PC-3 (cell line): ENCODE measurements at regions not wholly inside any gene's neighbourhood (a gene's known extent, or its start where the extent isn't known, plus 50 kb on each side); places are given as distances from the start of the nearest gene placed in this dataset.

Experiments used
- ATAC-seq: fragments of 200-7000 bp; cut with Tn5 transposase; 2 replicates; pipeline ENCODE4 v1.9.1; 2020; ENCODE audit warnings: mild to moderate bottlenecking, moderate library complexity
- BruUV-seq: library from RNA; stranded (reverse); fragments of 400-500 nt; replicated peaks from 2 replicates; lab custom pipeline; 2021; lab: Mats Ljungman, UMichigan
- CTCF ChIA-PET: fragments of 300-600 bp; sonication (Branson Sonifier 250); formaldehyde crosslinking; loops from one replicate; lab custom pipeline; 2022; ENCODE audit warnings: antibody characterized with exemption; lab: Charles Lee
- POLR2A ChIA-PET: fragments of 300-600 bp; sonication (Branson Sonifier 250); formaldehyde crosslinking; loops from one replicate; lab custom pipeline; 2022; ENCODE audit warnings: antibody characterized with exemption; ENCODE audit not compliant: unreplicated experiment; lab: Charles Lee
- DNase-seq: peaks from one replicate; pipeline ENCODE4 v3.0.0-alpha.2; 2015
- H2AFZ ChIP-seq: fragments of 300-600 bp; sonication (generic); 2 replicates; pipeline ENCODE4 v1.6.0; 2016; ENCODE audit warnings: antibody characterized with exemption, low read length
- H3F3A ChIP-seq: fragments of 300-600 bp; sonication (generic); one replicate; pipeline ENCODE4 v1.6.0; 2017; ENCODE audit warnings: antibody characterized with exemption, low read length, control low read depth, mild to moderate bottlenecking; ENCODE audit not compliant: unreplicated experiment
- H3K27ac ChIP-seq: fragments of 300-600 bp; sonication (generic); 2 replicates; pipeline ENCODE4 v1.5.1; 2016; ENCODE audit warnings: mild to moderate bottlenecking, low read length
- H3K27me3 ChIP-seq: fragments of 300-600 bp; sonication (generic); 2 replicates; pipeline ENCODE4 v1.6.1; 2016; ENCODE audit warnings: low read length, mixed read lengths
- H3K36me3 ChIP-seq: fragments of 300-600 bp; sonication (generic); 2 replicates; pipeline ENCODE4 v1.6.1; 2016; ENCODE audit warnings: low read depth, mixed run types, low read length, mixed read lengths
- H3K4me1 ChIP-seq: fragments of 300-600 bp; sonication (generic); 2 replicates; pipeline ENCODE4 v1.5.1; 2016; ENCODE audit warnings: low read length; ENCODE audit not compliant: insufficient read depth
- H3K4me2 ChIP-seq: fragments of 300-600 bp; sonication (generic); 2 replicates; pipeline ENCODE4 v1.6.0; 2016; ENCODE audit warnings: low read length
- H3K4me3 ChIP-seq: fragments of 300-600 bp; sonication (generic); 2 replicates; pipeline ENCODE4 v1.5.1; 2016; ENCODE audit warnings: mild to moderate bottlenecking, low read length, mixed read lengths
- H3K79me2 ChIP-seq: fragments of 300-600 bp; sonication (generic); 2 replicates; pipeline ENCODE4 v1.6.1; 2017; ENCODE audit warnings: low read length, mixed read lengths
- H3K9ac ChIP-seq: fragments of 300-600 bp; sonication (generic); 2 replicates; pipeline ENCODE4 v1.6.0; 2016; ENCODE audit warnings: mild to moderate bottlenecking, low read length
- H3K9me2 ChIP-seq: fragments of 300-600 bp; sonication (generic); replicated peaks from 2 replicates; pipeline ENCODE4 v1.6.1; 2016; ENCODE audit warnings: mixed run types, low read length, mixed read lengths
- H3K9me3 ChIP-seq: fragments of 300-600 bp; sonication (generic); 2 replicates; pipeline ENCODE4 v1.6.1; 2016; ENCODE audit warnings: low read length, mixed read lengths
- H4K20me1 ChIP-seq: fragments of 300-600 bp; sonication (generic); 2 replicates; pipeline ENCODE4 v1.6.1; 2016; ENCODE audit warnings: low read length, mixed read lengths
- EZH2 ChIP-seq: fragments of 300-600 bp; sonication (generic); IDR thresholded peaks from one replicate; pipeline ENCODE4 v1.6.1; 2017; ENCODE audit warnings: antibody characterized with exemption, mild to moderate bottlenecking, low read length; ENCODE audit not compliant: unreplicated experiment
- EZH2phosphoT487 ChIP-seq: fragments of 300-600 bp; sonication (generic); IDR thresholded peaks from 2 replicates; pipeline ENCODE4 v1.6.1; 2018; ENCODE audit warnings: mild to moderate bottlenecking, antibody characterized with exemption, low read length, borderline replicate concordance
- intact Hi-C: fragments of 100-400 bp; cut with micrococcal nuclease; formaldehyde crosslinking; loops from 2 replicates; pipeline ENCODE4 v1.9.0; 2023
- TF ChIP-seq, protein P1 (sequence below): fragments of 300-600 bp; sonication (generic); conservative IDR thresholded peaks from 2 replicates; pipeline ENCODE4 v1.5.1; 2017; ENCODE audit warnings: antibody characterized with exemption, low read depth, mild to moderate bottlenecking, low read length

DNA sequence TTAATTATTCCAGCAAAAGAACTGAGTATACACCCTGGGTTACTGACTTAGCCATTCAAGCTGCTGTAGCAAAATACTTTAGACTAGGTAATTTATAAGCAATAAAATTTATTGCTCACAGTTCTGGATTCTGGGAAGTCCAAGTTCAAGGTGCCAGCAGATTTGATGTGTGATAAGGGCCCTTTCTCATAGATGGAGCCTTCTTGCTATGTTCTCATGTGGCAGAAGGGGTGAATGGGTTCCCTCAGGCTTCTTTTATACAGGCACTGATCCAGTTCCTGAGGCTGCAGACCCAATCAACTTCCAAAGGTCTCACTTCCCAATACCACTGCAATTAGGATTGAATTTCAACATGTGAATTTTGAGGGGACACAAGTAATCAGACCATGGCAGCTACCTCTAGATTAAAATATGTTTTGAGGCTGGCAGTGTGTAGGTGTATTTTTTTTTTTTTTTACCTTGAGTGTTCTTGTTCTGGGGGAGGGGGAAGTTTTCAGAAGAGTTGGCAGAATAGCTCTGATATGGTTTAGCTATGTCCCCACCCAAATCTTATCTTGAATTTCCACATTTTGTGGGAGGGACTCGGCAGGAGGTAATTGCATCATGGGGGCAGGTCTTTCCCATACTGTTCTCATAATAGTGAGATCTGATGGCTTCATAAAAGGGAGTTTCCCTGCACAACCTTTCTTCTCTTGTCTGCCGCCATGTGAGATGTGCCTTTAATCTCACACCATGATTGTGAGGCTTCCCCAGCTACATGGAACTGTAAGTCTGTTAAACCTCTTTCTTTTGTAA lies 178.2 kb downstream of the RASSF9 start:
- no peaks in the 10 kb centered on the region for H3K79me2 ChIP-seq
- no peaks in the 10 kb centered on the region for H4K20me1 ChIP-seq
- H3K9me2 ChIP-seq, result no peaks in the 10 kb centered on the region
- H3K36me3 ChIP-seq, result no peaks in the 10 kb centered on the region
- intact Hi-C loops, result no loop called here
- no peak overlapping the region for H2AFZ ChIP-seq
- CTCF ChIA-PET, result no interaction called here
- no peaks in the 10 kb centered on the region for H3K4me1 ChIP-seq
- POLR2A ChIA-PET, result no interaction called here
- no peak for TF ChIP-seq EZH2phosphoT487
- no peak for TF ChIP-seq EZH2
- TF ChIP-seq, protein P1, sequence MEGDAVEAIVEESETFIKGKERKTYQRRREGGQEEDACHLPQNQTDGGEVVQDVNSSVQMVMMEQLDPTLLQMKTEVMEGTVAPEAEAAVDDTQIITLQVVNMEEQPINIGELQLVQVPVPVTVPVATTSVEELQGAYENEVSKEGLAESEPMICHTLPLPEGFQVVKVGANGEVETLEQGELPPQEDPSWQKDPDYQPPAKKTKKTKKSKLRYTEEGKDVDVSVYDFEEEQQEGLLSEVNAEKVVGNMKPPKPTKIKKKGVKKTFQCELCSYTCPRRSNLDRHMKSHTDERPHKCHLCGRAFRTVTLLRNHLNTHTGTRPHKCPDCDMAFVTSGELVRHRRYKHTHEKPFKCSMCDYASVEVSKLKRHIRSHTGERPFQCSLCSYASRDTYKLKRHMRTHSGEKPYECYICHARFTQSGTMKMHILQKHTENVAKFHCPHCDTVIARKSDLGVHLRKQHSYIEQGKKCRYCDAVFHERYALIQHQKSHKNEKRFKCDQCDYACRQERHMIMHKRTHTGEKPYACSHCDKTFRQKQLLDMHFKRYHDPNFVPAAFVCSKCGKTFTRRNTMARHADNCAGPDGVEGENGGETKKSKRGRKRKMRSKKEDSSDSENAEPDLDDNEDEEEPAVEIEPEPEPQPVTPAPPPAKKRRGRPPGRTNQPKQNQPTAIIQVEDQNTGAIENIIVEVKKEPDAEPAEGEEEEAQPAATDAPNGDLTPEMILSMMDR, result no peak
- no peak overlapping the region for H3K27ac ChIP-seq
- BruUV-seq, result no TSS peak
- no peak overlapping the region for H3K4me3 ChIP-seq
- no peak overlapping the region for H3K4me2 ChIP-seq
- ATAC-seq, result no peak
- DNase-seq, result no peak
- H3F3A ChIP-seq, result no peaks in the 10 kb centered on the region
- H3K27me3 ChIP-seq, result no peaks in the 10 kb centered on the region
- no peak overlapping the region for H3K9ac ChIP-seq
- H3K9me3 ChIP-seq, result no peaks in the 10 kb centered on the region

DNA sequence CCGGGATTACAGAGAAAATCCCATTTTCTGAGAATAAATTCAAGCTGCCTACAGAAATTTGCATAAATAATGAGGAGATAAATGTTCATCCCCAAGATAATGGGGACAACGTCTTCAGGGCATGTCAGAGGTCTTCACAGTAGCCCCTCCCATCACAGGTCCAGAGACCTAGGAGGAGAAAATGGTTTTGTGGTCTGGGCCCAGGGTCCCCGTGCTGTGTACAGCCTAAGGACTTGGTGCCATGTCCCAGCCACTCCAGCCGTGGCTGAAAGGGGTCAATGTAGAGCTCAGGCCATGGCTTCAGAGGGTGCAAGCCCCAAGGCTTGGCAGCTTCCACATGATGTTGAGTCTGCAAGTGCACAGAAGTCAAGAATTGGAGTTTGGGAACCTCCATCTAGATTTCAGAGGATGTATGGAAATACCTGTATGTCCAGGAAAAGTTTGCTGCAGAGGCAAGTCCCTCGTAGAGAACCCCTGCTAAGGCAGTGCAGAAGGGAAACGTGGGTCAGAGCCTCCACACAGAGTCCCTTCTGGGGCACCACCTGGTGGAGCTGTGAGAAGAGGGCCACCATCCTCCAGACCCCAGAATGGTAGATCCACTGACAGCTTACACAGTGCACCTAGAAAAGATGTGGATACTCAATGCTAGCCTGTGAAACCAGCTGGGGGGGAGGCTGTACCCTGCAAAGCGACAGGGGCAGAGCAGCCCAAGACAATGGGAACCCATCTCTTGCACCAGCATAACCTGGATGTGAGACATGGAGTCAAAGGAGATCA lies 176.3 kb downstream of the RASSF9 start:
- no peaks in the 10 kb centered on the region for H3F3A ChIP-seq
- BruUV-seq, result no TSS peak
- H4K20me1 ChIP-seq, result no peaks in the 10 kb centered on the region
- no peak overlapping the region for H3K27ac ChIP-seq
- no peaks in the 10 kb centered on the region for H3K36me3 ChIP-seq
- no peak overlapping the region for H2AFZ ChIP-seq
- H3K4me2 ChIP-seq, result no peak overlapping the region
- H3K4me3 ChIP-seq, result no peak overlapping the region
- H3K9me2 ChIP-seq, result no peaks in the 10 kb centered on the region
- H3K9me3 ChIP-seq, result no peaks in the 10 kb centered on the region
- no peaks in the 10 kb centered on the region for H3K27me3 ChIP-seq
- H3K79me2 ChIP-seq, result no peaks in the 10 kb centered on the region
- ChIA-PET POLR2A (no interaction called here), CTCF (no interaction called here)
- no peak overlapping the region for H3K9ac ChIP-seq
- DNase-seq (no peak), ATAC-seq (no peak)
- TF ChIP-seq, protein P1, result no peak
- TF ChIP-seq EZH2, result no peak
- intact Hi-C loops, result no loop called here
- no peaks in the 10 kb centered on the region for H3K4me1 ChIP-seq
